H1 (cell line): ENCODE measurements at regions not wholly inside any gene's neighbourhood (a gene's known extent, or its start where the extent isn't known, plus 50 kb on each side); places are given as distances from the start of the nearest gene placed in this dataset.

Experiments used
- CTCF ChIA-PET: fragments of 300-600 bp; sonication (Branson Sonifier 250); formaldehyde crosslinking; loops from one replicate; lab custom pipeline; 2021; ENCODE audit not compliant: partially characterized antibody; lab: Charles Lee
- POLR2A ChIA-PET: fragments of 300-600 bp; sonication (Branson Sonifier 250); formaldehyde crosslinking; loops from one replicate; lab custom pipeline; 2021; ENCODE audit warnings: inconsistent platforms; ENCODE audit not compliant: partially characterized antibody; lab: Charles Lee
- DNase-seq, 2 experiments: peaks; one replicate each; pipeline versions ENCODE4 v3.0.0 to v3.0.0-alpha.2; 2010 to 2022; ENCODE audit warnings: low spot score in 2 of 2, low read depth in 1 of 2, mixed read lengths in 1 of 2
- FAIRE-seq: peaks from 2 replicates; lab custom pipeline; 2011; peaks lifted over from hg19 to GRCh38; lab: Jason Lieb, UNC
- H2AFZ ChIP-seq: 2 replicates; pipeline ENCODE4 v1.8.1; 2012; ENCODE audit warnings: low read length, inconsistent platforms
- H2AK5ac ChIP-seq: 2 replicates; pipeline ENCODE4 v1.6.1; 2013; ENCODE audit warnings: low read depth, low read length
- H2BK120ac ChIP-seq: replicated peaks from 2 replicates; pipeline ENCODE3; 2013; ENCODE audit warnings: low read depth, low read length, inconsistent platforms
- H2BK12ac ChIP-seq: 2 replicates; pipeline ENCODE4 v1.6.1; 2013; ENCODE audit warnings: low read depth, low read length
- H2BK15ac ChIP-seq: 2 replicates; pipeline ENCODE4 v1.6.1; 2013; ENCODE audit warnings: low read length
- H2BK20ac ChIP-seq: 2 replicates; pipeline ENCODE4 v1.6.1; 2013; ENCODE audit warnings: low read length
- H2BK5ac ChIP-seq: 2 replicates; pipeline ENCODE4 v1.6.1; 2013; ENCODE audit warnings: low read depth, low read length
- H3K14ac ChIP-seq: 2 replicates; pipeline ENCODE4 v1.6.1; 2013; ENCODE audit warnings: inconsistent platforms; ENCODE audit not compliant: insufficient read length
- H3K18ac ChIP-seq: 2 replicates; pipeline ENCODE4 v1.6.1; 2013; ENCODE audit warnings: low read length; ENCODE audit errors: extremely low read depth
- H3K23ac ChIP-seq: 2 replicates; pipeline ENCODE4 v1.6.1; 2013; ENCODE audit warnings: inconsistent platforms; ENCODE audit not compliant: insufficient read length
- H3K23me2 ChIP-seq: 2 replicates; pipeline ENCODE4 v1.6.1; 2013; ENCODE audit warnings: low read depth, low read length
- H3K27ac ChIP-seq: 2 replicates; pipeline ENCODE4 v1.6.1; 2011; ENCODE audit warnings: low read depth, low read length, inconsistent platforms
- H3K27me3 ChIP-seq, 4 experiments: replicated peaks in 1 of 4; 1 replicate in 1 of 4; 2 replicates in 3 of 4; pipeline versions ENCODE4 v1.6.1 to v1.8.1; 2011 to 2013; ENCODE audit warnings: low read length in 3 of 4, mild to moderate bottlenecking in 3 of 4, inconsistent platforms in 2 of 4, mixed read lengths in 2 of 4, moderate library complexity in 1 of 4; ENCODE audit not compliant: control insufficient read depth in 3 of 4, insufficient read depth in 3 of 4; ENCODE audit errors: extremely low read depth in 1 of 4
- H3K36me3 ChIP-seq, 4 experiments: 2 replicates each; pipeline versions ENCODE4 v1.6.1 to v1.8.1; 2011 to 2013; ENCODE audit warnings: mild to moderate bottlenecking in 4 of 4, low read length in 3 of 4, moderate library complexity in 2 of 4, control low read depth in 1 of 4, inconsistent platforms in 1 of 4; ENCODE audit not compliant: insufficient read depth in 4 of 4, control insufficient read depth in 2 of 4
- H3K4ac ChIP-seq: replicated peaks from 2 replicates; pipeline ENCODE3; 2013; ENCODE audit warnings: low read length, low read depth, mixed read lengths, inconsistent platforms; ENCODE audit not compliant: insufficient read length
- H3K4me1 ChIP-seq, 4 experiments: replicated peaks in 1 of 4; 1 replicate in 1 of 4; 2 replicates in 3 of 4; pipeline versions ENCODE4 v1.6.1 to v1.8.1; 2011 to 2013; ENCODE audit warnings: low read length in 3 of 4, inconsistent platforms in 2 of 4, mixed read lengths in 1 of 4; ENCODE audit not compliant: insufficient read depth in 4 of 4, control insufficient read depth in 3 of 4
- H3K4me2 ChIP-seq, 2 experiments: 2 replicates each; pipeline versions ENCODE4 v1.6.1 to v1.8.1; 2011 to 2013; ENCODE audit warnings: low read depth in 2 of 2, low read length in 2 of 2, control low read depth in 1 of 2, inconsistent platforms in 1 of 2, mild to moderate bottlenecking in 1 of 2; ENCODE audit not compliant: insufficient read depth in 1 of 2
- H3K4me3 ChIP-seq, 4 experiments: fragments of 200-600, 300-600 bp in 1 of 4; sonication (generic), shearing (Covaris generic), sonication (Bioruptor Twin) in 1 of 4; 2 replicates each; pipeline versions ENCODE4 v1.5.1 to v1.8.1; 2011 to 2016; ENCODE audit warnings: low read length in 4 of 4, low read depth in 3 of 4, control low read depth in 2 of 4, inconsistent platforms in 2 of 4, mild to moderate bottlenecking in 2 of 4, mixed read lengths in 1 of 4, moderate library complexity in 1 of 4; ENCODE audit not compliant: insufficient read depth in 2 of 4; ENCODE audit errors: extremely low read depth in 1 of 4
- H3K56ac ChIP-seq: replicated peaks from 2 replicates; pipeline ENCODE3; 2013; ENCODE audit warnings: low read depth, mild to moderate bottlenecking, mixed read lengths, low read length, inconsistent platforms; ENCODE audit not compliant: insufficient read length
- H3K79me1 ChIP-seq: 2 replicates; pipeline ENCODE4 v1.6.1; 2013; ENCODE audit warnings: low read depth, low read length, control low read depth
- H3K79me2 ChIP-seq, 2 experiments: 2 replicates each; pipeline versions ENCODE4 v1.6.1 to v1.8.1; 2012 to 2013; ENCODE audit warnings: low read length in 2 of 2, mild to moderate bottlenecking in 2 of 2, inconsistent platforms in 1 of 2; ENCODE audit not compliant: insufficient read depth in 2 of 2, control insufficient read depth in 1 of 2
- H3K9ac ChIP-seq, 4 experiments: replicated peaks in 1 of 4; 1 replicate in 1 of 4; 2 replicates in 3 of 4; pipeline versions ENCODE4 v1.6.1 to v1.8.1; 2011 to 2013; ENCODE audit warnings: low read depth in 3 of 4, low read length in 3 of 4, control low read depth in 2 of 4, mild to moderate bottlenecking in 2 of 4, moderate library complexity in 2 of 4, inconsistent platforms in 1 of 4; ENCODE audit errors: extremely low read depth in 1 of 4
- H3K9me3 ChIP-seq, 2 experiments: 2 replicates each; pipeline versions ENCODE4 v1.6.1 to v1.8.1; 2012 to 2013; ENCODE audit warnings: mild to moderate bottlenecking in 2 of 2, moderate library complexity in 2 of 2, control low read depth in 1 of 2, inconsistent platforms in 1 of 2, low read depth in 1 of 2, low read length in 1 of 2, mixed read lengths in 1 of 2; ENCODE audit not compliant: insufficient read depth in 2 of 2
- H4K20me1 ChIP-seq, 2 experiments: replicated peaks in 1 of 2; 2 replicates each; pipeline versions ENCODE3 to v1.8.1; 2011 to 2013; ENCODE audit warnings: inconsistent platforms in 2 of 2, low read length in 2 of 2, mild to moderate bottlenecking in 1 of 2; ENCODE audit not compliant: insufficient read depth in 2 of 2, control insufficient read depth in 1 of 2
- H4K5ac ChIP-seq: 2 replicates; pipeline ENCODE4 v1.6.1; 2013; ENCODE audit warnings: low read length, low read depth, mixed read lengths, inconsistent platforms; ENCODE audit not compliant: insufficient read length
- H4K8ac ChIP-seq: 2 replicates; pipeline ENCODE4 v1.8.0; 2013; ENCODE audit warnings: mild to moderate bottlenecking, moderate library complexity, low read length, inconsistent platforms; ENCODE audit not compliant: insufficient read depth; ENCODE audit errors: extremely low read depth
- H4K91ac ChIP-seq: replicated peaks from 2 replicates; pipeline ENCODE3; 2013; ENCODE audit warnings: low read length, mixed read lengths, inconsistent platforms; ENCODE audit not compliant: insufficient read length
- CTBP2 ChIP-seq: IDR thresholded peaks from 2 replicates; pipeline ENCODE4 v1.7.0; 2011; ENCODE audit warnings: borderline replicate concordance, mild to moderate bottlenecking, moderate library complexity, mixed read lengths, low read length; ENCODE audit not compliant: insufficient read depth, insufficient read length
- EGR1 ChIP-seq: IDR thresholded peaks from 2 replicates; pipeline ENCODE4 v1.6.1; 2011; ENCODE audit warnings: low read depth, low read length, borderline replicate concordance
- GTF2F1 ChIP-seq: IDR thresholded peaks from 2 replicates; pipeline ENCODE4 v1.6.1; 2012; ENCODE audit warnings: low read depth, low read length, improper control_type of control experiment, borderline replicate concordance
- MAFK ChIP-seq: IDR thresholded peaks from 2 replicates; pipeline ENCODE4 v1.6.1; 2012; ENCODE audit warnings: low read depth, mild to moderate bottlenecking, improper control_type of control experiment, low read length
- PHF8 ChIP-seq: fragments of 200-600 bp; sonication (generic); conservative IDR thresholded peaks from 2 replicates; pipeline ENCODE4 v1.7.1; 2012; ENCODE audit warnings: low read depth, mild to moderate bottlenecking, inconsistent platforms, low read length, moderate library complexity
- RBBP5 ChIP-seq: IDR thresholded peaks from 2 replicates; pipeline ENCODE4 v1.7.1; 2012; ENCODE audit warnings: low read depth, mild to moderate bottlenecking, inconsistent platforms, low read length, moderate library complexity, borderline replicate concordance
- TEAD4 ChIP-seq: IDR thresholded peaks from 2 replicates; pipeline ENCODE4 v1.6.1; 2012; ENCODE audit warnings: low read depth, low read length, inconsistent platforms, mixed read lengths
- ZNF274 ChIP-seq: IDR thresholded peaks from 2 replicates; pipeline ENCODE4 v1.7.0; 2012; ENCODE audit warnings: low read length, borderline replicate concordance; ENCODE audit errors: extremely low read depth
- WGBS, 2 experiments: shearing (Covaris generic) in 1 of 2; methylation state at CpG; one replicate each; pipeline versions ENCODE4 v1.1.6 to v1.1.7; 2013 to 2015; ENCODE audit warnings: low lambda C conversion rate in 2 of 2, mixed read lengths in 2 of 2, inconsistent platforms in 1 of 2, low coverage in 1 of 2, missing lambda C conversion rate in 1 of 2; ENCODE audit not compliant: insufficient replicate concordance in 2 of 2, insufficient coverage in 1 of 2, insufficient read length in 1 of 2; ENCODE audit errors: extremely low coverage in 1 of 2, missing lambda C conversion rate in 1 of 2; 5-methylcytosine and 5-hydroxymethylcytosine counted together
- TF ChIP-seq, protein P1 (sequence below): IDR thresholded peaks from 2 replicates; pipeline ENCODE4 v1.6.1; 2012; ENCODE audit warnings: inconsistent platforms
- TF ChIP-seq, protein P2 (sequence below), 3 experiments: IDR thresholded peaks; 1 replicate in 2 of 3; 2 replicates in 1 of 3; pipeline versions ENCODE4 v1.5.1 to v1.6.1; 2011; ENCODE audit warnings: low read length in 3 of 3, mild to moderate bottlenecking in 3 of 3, inconsistent platforms in 2 of 3, low read depth in 1 of 3, moderate library complexity in 1 of 3; ENCODE audit not compliant: insufficient read depth in 1 of 3; ENCODE audit errors: control extremely low read depth in 1 of 3

DNA sequence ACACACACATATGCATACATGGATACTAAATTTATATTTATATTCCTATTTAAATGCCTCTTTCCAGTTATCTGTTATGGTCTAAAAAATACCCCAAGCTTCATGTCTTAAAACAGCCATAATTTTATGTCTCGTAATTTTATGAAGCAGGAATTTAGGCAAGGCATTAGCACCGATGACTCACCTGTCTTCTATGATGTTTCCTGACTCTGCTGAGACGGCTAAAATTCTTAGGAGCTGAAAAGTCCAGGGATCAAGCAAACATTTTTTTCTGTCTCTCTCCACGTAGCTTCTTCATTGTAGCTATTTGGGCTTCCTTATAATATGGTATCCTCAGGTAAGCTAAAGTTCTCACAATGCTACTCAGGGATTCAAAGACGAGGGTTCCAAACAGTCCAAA lies 930.3 kb downstream of the STIM2 start:
- Histone ChIP-seq H3K79me2 (no peaks in the 10 kb centered on the region), H4K8ac (no peak overlapping the region), H3K79me1 (no peaks in the 10 kb centered on the region), H3K14ac (no peak overlapping the region), H3K4me1 (no peaks in the 10 kb centered on the region), H4K91ac (no peak overlapping the region), H3K27ac (no peak overlapping the region), H2BK20ac (no peak overlapping the region), H3K23ac (no peak overlapping the region), H2BK5ac (no peak overlapping the region), H2BK12ac (no peak overlapping the region), H3K23me2 (no peaks in the 10 kb centered on the region), H4K5ac (no peak overlapping the region), H3K9me3 (no peaks in the 10 kb centered on the region), H2BK15ac (no peak overlapping the region), H3K4ac (no peak overlapping the region), H3K4me3 (no peak overlapping the region), H3K4me2 (no peak overlapping the region), H2AK5ac (no peak overlapping the region), H2BK120ac (no peak overlapping the region), H3K56ac (no peak overlapping the region), H3K27me3 (no peaks in the 10 kb centered on the region), H3K9ac (no peak overlapping the region), H2AFZ (no peak overlapping the region), H4K20me1 (no peaks in the 10 kb centered on the region), H3K36me3 (no peaks in the 10 kb centered on the region), H3K18ac (no peak overlapping the region)
- POLR2A ChIA-PET, result no interaction called here
- no peak for DNase-seq
- 90% methylated on average over 5 of the region's 5 CpGs; no CpG with 5 or more reads in 1 of the 2 experiments for WGBS, 2 experiments
- no peak for FAIRE-seq
- CTCF ChIA-PET, result interaction anchor here (0.8 kb wide), 1 partner anchor 434 kb away, joined by 3 read pairs; no protein-coding TSS in a partner anchor
- TF ChIP-seq PHF8 (no peak), GTF2F1 (no peak), EGR1 (no peak), ZNF274 (no peak), CTBP2 (no peak), TEAD4 (no peak), MAFK (no peak), RBBP5 (no peak)
- TF ChIP-seq, protein P1, sequence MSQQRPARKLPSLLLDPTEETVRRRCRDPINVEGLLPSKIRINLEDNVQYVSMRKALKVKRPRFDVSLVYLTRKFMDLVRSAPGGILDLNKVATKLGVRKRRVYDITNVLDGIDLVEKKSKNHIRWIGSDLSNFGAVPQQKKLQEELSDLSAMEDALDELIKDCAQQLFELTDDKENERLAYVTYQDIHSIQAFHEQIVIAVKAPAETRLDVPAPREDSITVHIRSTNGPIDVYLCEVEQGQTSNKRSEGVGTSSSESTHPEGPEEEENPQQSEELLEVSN, result no peak
- TF ChIP-seq, protein P2, sequence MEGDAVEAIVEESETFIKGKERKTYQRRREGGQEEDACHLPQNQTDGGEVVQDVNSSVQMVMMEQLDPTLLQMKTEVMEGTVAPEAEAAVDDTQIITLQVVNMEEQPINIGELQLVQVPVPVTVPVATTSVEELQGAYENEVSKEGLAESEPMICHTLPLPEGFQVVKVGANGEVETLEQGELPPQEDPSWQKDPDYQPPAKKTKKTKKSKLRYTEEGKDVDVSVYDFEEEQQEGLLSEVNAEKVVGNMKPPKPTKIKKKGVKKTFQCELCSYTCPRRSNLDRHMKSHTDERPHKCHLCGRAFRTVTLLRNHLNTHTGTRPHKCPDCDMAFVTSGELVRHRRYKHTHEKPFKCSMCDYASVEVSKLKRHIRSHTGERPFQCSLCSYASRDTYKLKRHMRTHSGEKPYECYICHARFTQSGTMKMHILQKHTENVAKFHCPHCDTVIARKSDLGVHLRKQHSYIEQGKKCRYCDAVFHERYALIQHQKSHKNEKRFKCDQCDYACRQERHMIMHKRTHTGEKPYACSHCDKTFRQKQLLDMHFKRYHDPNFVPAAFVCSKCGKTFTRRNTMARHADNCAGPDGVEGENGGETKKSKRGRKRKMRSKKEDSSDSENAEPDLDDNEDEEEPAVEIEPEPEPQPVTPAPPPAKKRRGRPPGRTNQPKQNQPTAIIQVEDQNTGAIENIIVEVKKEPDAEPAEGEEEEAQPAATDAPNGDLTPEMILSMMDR (IDR thresholded peaks at IDR 0.05; ENCODE audit: control extremely low read depth in 1 of 3, insufficient read depth in 1 of 3, low read depth in 1 of 3, low read length in 3 of 3), result no peak
